MCF 10A (cell line): ENCODE measurements at regions not wholly inside any gene's neighbourhood (a gene's known extent, or its start where the extent isn't known, plus 50 kb on each side); places are given as distances from the start of the nearest gene placed in this dataset.
A peak's percentile ranks its signal among the peaks of the same experiment; 100 is the strongest.

Experiments
- BruUV-seq: library from RNA; stranded (reverse); fragments of 400-500 nt; replicated peaks from 2 replicates; lab custom pipeline; 2021; lab: Mats Ljungman, UMichigan
- CTCF ChIA-PET: fragments of 300-600 bp; sonication (Branson Sonifier 250); formaldehyde crosslinking; extraction: SDS; loops from one replicate; lab custom pipeline; 2021; ENCODE audit warnings: antibody characterized with exemption, inconsistent platforms; lab: Yijun Ruan, JAX
- POLR2A ChIA-PET: fragments of 300-600, 350-650 bp; sonication (Branson Sonifier 250); formaldehyde crosslinking; extraction: SDS; loops from one replicate; lab custom pipeline; 2020; ENCODE audit warnings: antibody characterized with exemption, inconsistent platforms; lab: Yijun Ruan, JAX
- DNase-seq: peaks from one replicate; pipeline ENCODE4 v3.0.0-alpha.2; 2018; ENCODE audit not compliant: unreplicated experiment
- H3K27ac Mint-ChIP-seq: one replicate; pipeline ENCODE4 v1.8.0; 2022; ENCODE audit warnings: mild to moderate bottlenecking, low read depth, mixed read lengths; ENCODE audit not compliant: unreplicated experiment
- H3K27me3 Mint-ChIP-seq: one replicate; pipeline ENCODE4 v1.8.0; 2022; ENCODE audit warnings: mixed read lengths; ENCODE audit not compliant: insufficient read depth, unreplicated experiment
- H3K36me3 Mint-ChIP-seq: one replicate; pipeline ENCODE4 v1.8.0; 2022; ENCODE audit warnings: mild to moderate bottlenecking, moderate library complexity, mixed read lengths; ENCODE audit not compliant: insufficient read depth, unreplicated experiment
- H3K4me1 Mint-ChIP-seq: one replicate; pipeline ENCODE4 v1.8.0; 2022; ENCODE audit warnings: mixed read lengths; ENCODE audit not compliant: insufficient read depth, unreplicated experiment
- H3K4me3 Mint-ChIP-seq: one replicate; pipeline ENCODE4 v1.8.0; 2022; ENCODE audit warnings: mild to moderate bottlenecking, moderate library complexity, mixed read lengths; ENCODE audit not compliant: unreplicated experiment
- H3K9me3 Mint-ChIP-seq: one replicate; pipeline ENCODE4 v1.8.0; 2022; ENCODE audit warnings: mixed read lengths; ENCODE audit not compliant: unreplicated experiment
- intact Hi-C: fragments of 100-400 bp; cut with micrococcal nuclease; formaldehyde crosslinking; loops from 2 replicates; pipeline ENCODE4 v1.14.1; 2022
- TF ChIP-seq, protein P1 (sequence below): fragments of 200-600 bp; IDR thresholded peaks from one replicate; pipeline ENCODE4 v1.8.0; 2022; ENCODE audit warnings: antibody characterized with exemption, mild to moderate bottlenecking; ENCODE audit not compliant: unreplicated experiment

DNA sequence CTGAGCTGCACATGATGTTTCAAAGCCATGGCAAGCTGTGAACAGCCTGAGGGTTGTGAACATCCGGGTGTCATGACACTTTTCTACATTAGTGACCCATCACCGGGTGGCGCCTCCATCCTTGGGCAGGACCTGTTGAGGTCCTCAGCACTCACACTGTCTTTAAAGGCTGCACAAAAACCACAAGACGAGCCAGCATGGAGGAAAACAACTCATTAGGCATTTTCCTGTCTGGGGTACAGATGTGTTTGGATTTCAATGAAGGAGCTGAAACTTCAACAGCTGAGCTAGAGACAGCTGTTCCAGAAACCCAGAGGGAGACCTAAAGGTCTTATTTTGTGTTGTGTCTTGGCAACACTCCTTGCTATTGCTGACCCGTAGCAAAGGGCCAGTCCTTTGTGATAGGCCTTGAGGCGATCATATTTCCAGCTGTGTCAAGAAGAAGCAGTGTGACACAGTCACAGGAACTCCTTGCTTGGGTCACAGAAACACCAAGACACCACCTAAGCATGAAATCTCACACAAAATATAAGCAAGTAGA, 151.8 kb upstream of the VLDLR start:
- intact Hi-C loops = loop anchor here (1.0 kb wide), 2 partner anchors 259 to 369 kb away; no protein-coding TSS in a partner anchor
- no peaks in the 10 kb centered on the region for H3K27me3 Mint-ChIP-seq
- H3K4me1 Mint-ChIP-seq = no peaks in the 10 kb centered on the region
- H3K27ac Mint-ChIP-seq = no peak overlapping the region
- TF ChIP-seq, protein P1, sequence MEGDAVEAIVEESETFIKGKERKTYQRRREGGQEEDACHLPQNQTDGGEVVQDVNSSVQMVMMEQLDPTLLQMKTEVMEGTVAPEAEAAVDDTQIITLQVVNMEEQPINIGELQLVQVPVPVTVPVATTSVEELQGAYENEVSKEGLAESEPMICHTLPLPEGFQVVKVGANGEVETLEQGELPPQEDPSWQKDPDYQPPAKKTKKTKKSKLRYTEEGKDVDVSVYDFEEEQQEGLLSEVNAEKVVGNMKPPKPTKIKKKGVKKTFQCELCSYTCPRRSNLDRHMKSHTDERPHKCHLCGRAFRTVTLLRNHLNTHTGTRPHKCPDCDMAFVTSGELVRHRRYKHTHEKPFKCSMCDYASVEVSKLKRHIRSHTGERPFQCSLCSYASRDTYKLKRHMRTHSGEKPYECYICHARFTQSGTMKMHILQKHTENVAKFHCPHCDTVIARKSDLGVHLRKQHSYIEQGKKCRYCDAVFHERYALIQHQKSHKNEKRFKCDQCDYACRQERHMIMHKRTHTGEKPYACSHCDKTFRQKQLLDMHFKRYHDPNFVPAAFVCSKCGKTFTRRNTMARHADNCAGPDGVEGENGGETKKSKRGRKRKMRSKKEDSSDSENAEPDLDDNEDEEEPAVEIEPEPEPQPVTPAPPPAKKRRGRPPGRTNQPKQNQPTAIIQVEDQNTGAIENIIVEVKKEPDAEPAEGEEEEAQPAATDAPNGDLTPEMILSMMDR = peak; percentile 13
- no peak overlapping the region for H3K4me3 Mint-ChIP-seq
- ChIA-PET POLR2A (no interaction called here), CTCF (interaction anchor here (0.5 to 0.8 kb wide), 5 partner anchors 52 to 400 kb away, joined by 3 to 4 read pairs (median 3); no protein-coding TSS in a partner anchor)
- H3K9me3 Mint-ChIP-seq = no peaks in the 10 kb centered on the region
- H3K36me3 Mint-ChIP-seq = no peaks in the 10 kb centered on the region
- peak; percentile 22 for DNase-seq
- no TSS peak for BruUV-seq

DNA sequence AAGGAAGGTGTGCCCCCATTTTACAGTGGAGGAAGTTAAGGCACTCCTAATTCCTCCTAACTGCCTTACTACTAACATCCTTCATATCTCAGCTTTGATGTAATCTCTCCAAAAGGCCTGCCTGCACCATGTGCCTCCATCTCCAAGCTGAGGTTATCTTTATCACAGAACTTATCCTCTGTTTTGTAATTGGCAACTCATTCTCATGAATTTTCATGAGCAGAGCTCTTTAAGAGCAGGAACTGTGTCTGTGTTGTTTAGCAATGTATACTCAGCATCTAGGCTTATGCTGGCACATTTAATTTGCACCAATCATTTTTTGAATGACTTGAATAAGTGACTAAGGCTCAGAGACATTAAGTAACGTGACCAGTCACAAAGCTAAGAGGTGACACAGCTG, 147.9 kb upstream of the VLDLR start:
- TF ChIP-seq, protein P1 = no peak
- Mint-ChIP-seq H3K36me3 (no peaks in the 10 kb centered on the region), H3K27me3 (no peaks in the 10 kb centered on the region), H3K4me3 (no peak overlapping the region), H3K4me1 (no peaks in the 10 kb centered on the region), H3K9me3 (no peaks in the 10 kb centered on the region), H3K27ac (no peak overlapping the region)
- ChIA-PET POLR2A (no interaction called here), CTCF (interaction anchor here (0.6 to 0.7 kb wide), 2 partner anchors 147 to 341 kb away, joined by 3 to 4 read pairs; no protein-coding TSS in a partner anchor)
- no TSS peak for BruUV-seq
- intact Hi-C loops = no loop called here
- no peak for DNase-seq

DNA sequence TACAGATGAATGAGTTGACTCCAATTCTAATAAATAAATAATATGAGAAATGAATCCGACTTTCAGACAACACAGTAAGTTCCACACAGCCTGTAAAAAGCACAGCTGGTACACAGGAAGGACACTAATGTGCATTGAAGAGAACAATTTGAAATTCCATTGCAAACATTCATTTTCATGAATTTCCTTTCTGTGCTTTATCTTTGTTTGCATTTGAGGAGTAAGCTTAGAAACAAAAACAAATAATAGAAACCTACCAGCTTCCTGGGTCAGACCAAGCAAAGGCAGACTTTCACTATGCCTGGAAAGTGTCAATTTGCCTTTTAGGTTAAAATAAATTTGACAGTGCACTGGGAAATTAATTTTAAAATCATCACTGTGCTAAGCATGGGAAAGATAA, 143.8 kb upstream of the VLDLR start:
- no peak for DNase-seq
- no peaks in the 10 kb centered on the region for H3K27me3 Mint-ChIP-seq
- no peak overlapping the region for H3K27ac Mint-ChIP-seq
- no peaks in the 10 kb centered on the region for H3K36me3 Mint-ChIP-seq
- intact Hi-C loops = no loop called here
- BruUV-seq = no TSS peak
- POLR2A ChIA-PET = interaction anchor here (0.6 kb wide), 1 partner anchor 252 kb away, joined by 4 read pairs; no protein-coding TSS in a partner anchor
- no peak overlapping the region for H3K4me3 Mint-ChIP-seq
- H3K4me1 Mint-ChIP-seq = no peaks in the 10 kb centered on the region
- no peaks in the 10 kb centered on the region for H3K9me3 Mint-ChIP-seq
- TF ChIP-seq, protein P1 = no peak
- CTCF ChIA-PET = no interaction called here

DNA sequence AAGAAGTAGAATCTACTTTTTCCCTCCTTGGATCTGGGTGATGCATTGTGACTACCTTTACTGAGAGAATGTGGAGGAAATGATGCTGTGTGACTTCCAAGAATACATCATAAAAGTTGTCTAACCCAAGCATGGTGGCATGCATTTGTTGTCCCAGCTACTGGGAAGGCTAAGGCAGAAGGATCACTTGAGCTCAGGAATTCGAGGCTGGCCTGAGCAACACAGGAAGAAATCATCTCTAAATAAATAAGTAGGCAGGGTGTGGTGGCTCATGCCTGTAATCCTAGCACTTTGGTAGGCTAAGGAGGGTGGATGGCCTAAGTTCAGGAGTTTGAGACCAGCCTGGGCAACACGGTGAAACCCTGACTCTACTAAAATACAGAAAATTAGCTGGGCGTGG, 143.2 kb upstream of the VLDLR start:
- H3K4me1 Mint-ChIP-seq = no peaks in the 10 kb centered on the region
- ChIA-PET CTCF (no interaction called here), POLR2A (no interaction called here)
- no peaks in the 10 kb centered on the region for H3K36me3 Mint-ChIP-seq
- intact Hi-C loops = no loop called here
- TF ChIP-seq, protein P1 = no peak
- DNase-seq = no peak
- no peaks in the 10 kb centered on the region for H3K9me3 Mint-ChIP-seq
- no peaks in the 10 kb centered on the region for H3K27me3 Mint-ChIP-seq
- no peak overlapping the region for H3K4me3 Mint-ChIP-seq
- H3K27ac Mint-ChIP-seq = no peak overlapping the region
- BruUV-seq = no TSS peak
